K562 (cell line): ENCODE measurements at regions not wholly inside any gene's neighbourhood (a gene's known extent, or its start where the extent isn't known, plus 50 kb on each side); places are given as distances from the start of the nearest gene placed in this dataset.

ENCODE experiments used
- FOXA1 ChIP-seq: fragments of 450-650 bp; IDR thresholded peaks from 2 replicates; pipeline ENCODE4 v1.6.1; 2016; ENCODE audit warnings: mild to moderate bottlenecking, borderline replicate concordance
- SRF ChIP-seq, 2 experiments: fragments of 250-450, 450-650 bp in 1 of 2; sonication (Bioruptor Pico) in 1 of 2; sonication (generic) in 1 of 2; formaldehyde crosslinking; IDR thresholded peaks; 2 replicates each; pipeline versions ENCODE4 v1.5.0 to v1.5.1; 2020 to 2022; ENCODE audit warnings: mild to moderate bottlenecking in 1 of 2, missing genetic modification reagents in 1 of 2

GRCh38 chr1:79551321-79551720 lies 544.8 kb upstream of the ADGRL4 start:
- no peak for TF ChIP-seq FOXA1
- no peak for TF ChIP-seq SRF (CRISPR knock-in tag; IDR thresholded peaks at IDR 0.05)
